Muscle of arm (tissue), 1 donor: ENCODE measurements at regions not wholly inside any gene's neighbourhood (a gene's known extent, or its start where the extent isn't known, plus 50 kb on each side); places are given as distances from the start of the nearest gene placed in this dataset.
"Not testable (repeated sequence)": the region's sequence is repeated elsewhere in the genome, so short reads cannot be mapped to it uniquely, and the experiment has no call there.

Experiments
- DNase-seq: peaks from one replicate; pipeline ENCODE4 v3.0.0-alpha.2; 2013

DNA sequence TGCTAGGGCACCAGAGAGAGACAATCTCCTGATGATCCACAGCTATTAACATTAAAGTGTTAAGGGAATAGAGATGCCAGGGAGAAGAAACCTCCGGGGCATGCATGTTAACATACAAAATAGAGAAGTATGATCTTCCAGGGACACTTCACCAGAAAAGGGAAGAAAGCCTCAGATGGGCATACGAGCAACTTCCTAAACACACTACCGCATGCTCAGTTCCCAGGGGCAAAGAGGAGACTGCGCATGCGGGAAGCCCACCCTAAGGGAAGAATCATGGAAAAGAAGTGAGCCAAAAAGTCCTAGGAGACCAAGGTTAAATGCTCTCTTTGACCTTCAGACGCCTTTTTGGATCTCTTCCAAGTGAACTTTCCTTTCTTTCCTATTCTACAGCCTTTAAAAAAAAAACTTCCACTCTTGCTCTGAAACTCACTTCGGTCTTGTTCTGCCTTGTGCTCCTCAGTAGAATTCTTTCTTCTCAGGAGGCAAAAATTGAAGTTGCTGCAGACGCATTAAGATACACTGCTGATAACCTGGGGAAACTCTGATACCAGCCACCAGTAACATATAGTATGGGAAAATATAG is 1211.3 kb downstream of the REEP3 start:
- no peak for DNase-seq

DNA sequence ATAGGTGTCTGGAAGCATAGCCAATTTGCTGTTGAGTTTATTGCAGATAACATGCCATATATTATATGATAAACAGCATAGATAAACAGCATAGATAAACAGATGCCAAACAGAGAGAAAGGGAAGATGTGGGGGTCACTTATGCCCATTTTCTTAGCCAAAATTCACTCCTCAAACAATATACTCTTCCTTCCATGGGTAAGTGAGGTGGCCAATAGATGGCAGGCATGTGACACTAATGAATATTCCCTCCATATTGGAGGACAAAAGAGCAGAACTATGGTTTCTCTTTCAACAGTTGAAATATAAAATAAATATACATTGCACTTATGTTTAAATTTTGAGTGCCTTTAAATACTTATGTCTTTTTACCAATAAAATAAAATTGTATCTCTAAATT is 1212.8 kb downstream of the REEP3 start:
- DNase-seq: peak; percentile 17

DNA sequence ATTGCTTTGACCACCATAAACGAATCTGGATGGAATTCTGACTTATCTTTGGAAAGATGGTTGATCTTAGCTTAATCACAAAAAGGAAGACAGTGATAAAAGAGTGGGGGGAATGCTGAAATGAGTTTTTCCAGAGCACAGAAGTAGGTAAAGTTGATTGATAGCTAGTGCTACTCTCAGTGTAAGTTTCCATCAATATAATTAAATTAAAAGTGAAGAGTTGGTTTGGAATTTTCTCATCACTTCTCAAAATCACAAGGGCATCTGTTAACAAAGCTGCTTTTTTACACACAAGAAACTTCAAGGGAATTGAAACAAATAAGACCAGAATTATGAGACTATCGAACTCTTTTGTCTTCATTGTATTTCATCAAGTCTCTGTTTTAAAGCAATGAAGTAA is 1217.3 kb downstream of the REEP3 start:
- DNase-seq: no peak

DNA sequence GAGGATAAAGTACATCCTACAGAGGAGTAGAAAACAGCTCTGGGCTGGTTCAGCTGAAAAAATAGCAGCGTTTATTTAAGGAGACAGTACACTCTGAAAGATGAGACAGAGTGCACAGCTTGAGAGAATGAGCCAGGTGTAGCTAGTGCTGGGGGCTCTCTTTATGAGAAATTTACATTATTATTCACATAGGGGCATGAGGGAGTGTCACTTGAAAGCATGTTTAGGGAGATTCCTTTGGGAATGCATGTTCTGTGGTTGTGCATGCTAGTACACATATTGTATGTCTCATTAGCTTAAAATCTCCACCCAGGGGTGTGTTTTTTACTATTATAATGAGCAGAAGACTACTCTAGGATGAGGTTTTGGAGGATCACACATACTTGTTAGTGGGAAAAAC is 1224.4 kb downstream of the REEP3 start:
- no peak for DNase-seq

DNA sequence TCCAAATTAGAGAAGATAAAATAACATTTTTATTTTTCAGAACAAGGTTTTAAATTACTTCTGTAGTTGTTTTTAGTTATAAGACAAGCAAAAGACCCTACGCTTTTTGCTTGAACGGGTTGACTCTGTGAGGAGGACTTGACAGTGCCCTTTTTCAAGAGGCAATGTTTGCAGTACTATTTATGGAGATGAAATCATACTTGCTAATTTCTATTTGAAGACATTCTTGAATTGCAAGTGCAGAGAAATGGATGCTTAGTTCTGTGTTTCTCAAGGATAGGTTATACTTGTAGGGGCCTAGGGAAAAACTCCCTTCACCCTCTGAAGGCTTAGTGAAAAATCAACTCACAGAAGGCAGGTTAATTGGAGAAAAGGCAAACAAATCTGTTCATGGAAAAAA is 1229.5 kb downstream of the REEP3 start:
- DNase-seq: no peak

GRCh38 chr10:64753516-64753915 is 1232.3 kb downstream of the REEP3 start:
- no peak for DNase-seq

GRCh38 chr10:64760371-64760770 is 1239.2 kb downstream of the REEP3 start:
- DNase-seq: no peak

- DNase-seq: no peak
Measured at GRCh38 chr10:64762861-64763260, 1241.7 kb downstream of the REEP3 start.

DNA sequence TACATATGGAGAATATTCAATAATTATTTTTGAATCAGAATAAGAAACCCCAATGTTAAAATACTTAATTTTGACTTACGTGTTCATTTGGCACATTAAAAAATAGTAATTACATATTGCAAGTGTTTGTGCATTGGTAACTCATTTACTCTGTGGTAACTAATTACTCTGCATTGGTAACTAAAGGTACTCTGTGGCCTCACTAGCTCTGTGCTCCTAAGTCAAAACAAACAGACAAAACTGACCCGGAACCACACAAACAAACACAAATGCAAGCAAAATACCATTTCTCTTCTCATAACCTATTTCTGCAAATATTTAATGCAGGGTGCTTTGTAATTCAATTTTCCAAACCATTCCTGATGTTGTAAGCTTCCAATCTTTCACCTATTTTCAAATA is 1244.3 kb downstream of the REEP3 start:
- DNase-seq: no peak

DNA sequence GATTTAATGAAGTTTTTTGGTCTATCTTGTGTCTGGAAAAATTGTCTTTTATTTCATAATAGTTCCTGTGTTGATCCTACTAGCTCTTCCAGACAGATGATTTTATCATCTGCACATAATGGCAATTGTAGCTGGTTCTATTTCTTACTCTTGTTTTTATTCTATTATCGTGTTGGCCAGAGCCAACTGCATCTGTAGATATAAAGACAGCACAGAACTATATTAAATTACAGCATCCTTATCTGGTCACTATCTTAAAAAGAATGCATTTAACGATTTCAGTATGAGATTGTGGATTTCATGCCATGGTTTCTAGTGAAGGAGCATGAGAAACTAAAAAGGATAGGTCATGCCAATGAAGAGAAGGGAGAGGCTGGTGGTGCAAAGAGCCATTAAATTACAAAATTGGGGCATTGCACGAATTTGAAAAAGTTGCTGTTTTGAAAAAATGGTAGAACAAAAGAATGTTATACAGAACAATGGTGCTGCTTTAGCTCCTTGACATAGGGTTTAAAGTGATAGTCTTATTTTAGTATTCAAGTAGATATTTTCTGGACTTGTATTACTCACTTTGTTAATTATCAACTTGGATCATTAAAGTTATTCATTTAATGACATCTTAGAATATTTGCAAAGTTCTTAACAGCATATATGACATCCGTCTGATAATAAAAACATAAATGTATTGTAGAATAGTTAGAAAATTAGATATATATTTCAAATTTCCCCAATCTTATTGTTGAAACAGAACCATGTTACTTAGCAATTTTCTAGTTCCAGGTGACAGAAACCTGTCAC is 1250.3 kb downstream of the REEP3 start:
- no peak for DNase-seq

GRCh38 chr10:64773357-64773756 is 1252.2 kb downstream of the REEP3 start:
- no peak for DNase-seq

GRCh38 chr10:64784451-64784850 is 1263.2 kb downstream of the REEP3 start:
- DNase-seq: not testable (repeated sequence)

DNA sequence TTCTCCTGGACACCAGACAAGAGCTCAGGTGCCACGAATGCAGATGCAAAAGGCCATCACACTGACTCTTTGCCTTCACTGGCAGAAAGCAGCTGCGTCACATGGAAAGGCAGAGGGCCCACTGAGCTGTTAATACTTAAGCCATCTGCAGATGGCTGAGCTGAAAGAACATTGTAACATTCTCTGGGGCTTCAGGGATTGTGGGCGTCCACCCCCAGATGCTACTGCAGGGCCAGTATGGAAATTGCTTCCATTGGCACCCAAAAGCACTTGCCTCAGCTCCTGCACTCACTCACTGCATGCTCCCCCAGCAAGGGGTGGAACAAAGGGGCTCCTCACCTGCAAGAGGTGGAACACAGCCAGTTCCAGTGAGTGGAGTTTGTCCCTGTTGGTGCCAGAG is 1264.6 kb downstream of the REEP3 start:
- no peak for DNase-seq

DNA sequence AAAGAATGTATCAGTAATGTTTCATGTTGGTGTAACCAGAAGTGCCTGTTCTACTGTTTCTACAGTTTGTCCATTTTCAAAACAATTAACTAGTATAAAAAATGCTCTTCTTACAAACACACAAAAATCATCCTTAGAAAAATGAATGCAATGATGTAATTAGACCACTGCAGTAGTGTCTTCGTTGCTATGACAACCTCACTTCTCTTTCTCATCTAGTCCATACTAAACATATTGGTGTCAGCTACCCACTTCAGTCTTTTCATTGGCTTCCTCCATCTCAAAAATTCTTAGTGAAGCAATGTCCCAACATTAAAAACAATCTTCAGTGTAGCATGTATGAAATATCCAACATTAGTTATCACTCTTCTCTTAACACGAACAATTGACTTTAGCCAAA is 1265.8 kb downstream of the REEP3 start:
- no peak for DNase-seq

- DNase-seq: no peak
Measured at GRCh38 chr10:64795847-64796246, 1274.6 kb downstream of the REEP3 start.

GRCh38 chr10:64798297-64798696 is 1277.1 kb downstream of the REEP3 start:
- DNase-seq: no peak

DNA sequence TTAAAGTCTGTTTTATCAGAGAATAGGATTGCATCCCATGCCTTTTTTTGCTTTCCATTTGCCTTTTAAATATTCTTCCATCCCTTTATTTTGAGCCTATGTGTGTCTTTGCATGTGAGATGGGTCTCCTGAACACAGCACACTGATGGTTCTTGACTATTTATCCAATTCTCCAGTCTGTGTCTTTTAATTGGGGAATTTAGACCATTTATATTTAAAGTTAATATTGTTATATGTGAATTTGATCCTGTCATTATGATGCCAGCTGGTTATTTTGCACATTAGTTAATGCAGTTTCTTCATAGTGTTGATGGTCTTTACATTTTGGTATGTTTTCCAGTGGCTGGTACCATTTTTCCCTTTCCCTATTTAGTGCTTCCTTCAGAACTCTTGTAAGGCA is 1287.0 kb downstream of the REEP3 start:
- not testable (repeated sequence) for DNase-seq

DNA sequence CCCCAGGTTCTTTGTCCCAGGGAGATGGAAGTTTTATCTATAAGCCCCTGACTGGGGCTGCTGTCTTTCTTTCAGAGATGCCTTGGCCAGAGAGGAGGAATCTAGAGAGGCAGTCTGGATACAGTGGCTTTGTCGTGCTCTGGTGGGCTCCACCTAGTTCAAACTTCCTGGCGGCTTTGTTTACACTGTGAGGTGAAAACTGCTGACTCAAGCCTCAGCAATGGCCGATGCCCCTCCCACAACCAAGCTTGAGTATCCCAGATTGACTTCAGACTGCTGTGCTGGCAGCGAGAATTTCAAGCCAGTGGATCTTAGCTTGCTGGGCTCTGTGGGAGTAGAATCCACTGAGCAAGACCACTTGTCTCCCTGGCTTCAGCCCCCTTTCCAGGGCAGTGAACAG is 1288.8 kb downstream of the REEP3 start:
- not testable (repeated sequence) for DNase-seq

- no peak for DNase-seq
Measured at GRCh38 chr10:64813391-64813790, 1292.2 kb downstream of the REEP3 start.

GRCh38 chr10:64814201-64814600 is 1293.0 kb downstream of the REEP3 start:
- no peak for DNase-seq

GRCh38 chr10:64829888-64830412 is 1308.7 kb downstream of the REEP3 start:
- no peak for DNase-seq

DNA sequence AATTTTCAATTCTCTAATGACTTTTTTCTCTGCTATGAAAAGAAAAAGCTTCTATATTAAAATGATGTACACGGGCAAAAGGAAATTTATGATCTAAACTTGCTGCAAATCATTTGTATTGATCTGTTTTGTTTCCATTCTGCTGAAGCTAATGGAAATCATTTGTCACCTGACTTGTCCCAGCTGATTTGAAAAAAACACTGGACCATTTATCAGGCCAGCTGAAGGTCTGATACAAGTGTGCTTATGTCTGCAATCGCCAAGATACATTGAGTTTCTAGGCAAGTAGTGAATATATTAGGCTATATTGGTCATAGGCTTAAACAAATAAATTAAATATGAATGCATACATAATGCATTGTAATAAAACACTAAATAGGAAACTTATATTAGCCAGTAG is 1309.7 kb downstream of the REEP3 start:
- no peak for DNase-seq

DNA sequence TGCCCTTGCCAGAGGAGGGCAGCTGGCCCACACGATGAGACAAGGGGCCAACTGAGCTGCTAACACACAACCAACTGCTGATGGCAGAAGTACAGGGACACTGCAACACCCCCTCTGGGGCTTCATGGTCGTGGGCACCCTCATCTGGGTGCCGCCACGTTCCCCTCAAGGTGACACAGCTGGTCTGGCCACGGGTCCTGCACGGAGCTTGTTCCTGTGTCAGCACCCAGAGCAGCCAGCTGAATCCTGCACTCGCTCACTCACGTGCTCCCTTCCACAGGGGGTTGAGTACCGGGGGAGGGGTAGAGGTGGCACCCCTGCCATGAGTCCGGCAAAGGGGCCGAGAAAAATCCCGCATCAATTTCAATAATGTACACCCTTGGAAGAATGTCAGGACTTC is 1319.1 kb downstream of the REEP3 start:
- no peak for DNase-seq

DNA sequence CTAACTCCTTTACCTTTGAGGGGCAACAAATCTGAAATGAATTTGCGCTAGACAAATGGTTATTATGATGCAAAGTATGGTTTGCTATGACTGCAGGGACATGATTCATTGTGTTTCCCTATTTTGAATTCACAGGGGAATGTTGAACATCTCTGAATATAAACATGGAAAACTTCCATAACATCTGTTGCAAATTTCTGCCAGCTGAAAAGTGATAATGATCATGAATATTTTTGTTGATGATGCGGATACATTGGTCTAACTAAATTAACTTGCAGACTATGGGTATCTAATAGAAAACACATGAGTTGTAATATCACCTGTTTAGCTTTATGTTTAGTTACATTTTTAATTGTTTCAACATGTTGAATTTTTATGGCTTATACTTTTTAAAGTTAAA is 1325.5 kb downstream of the REEP3 start:
- peak; percentile 43 for DNase-seq
